Stimulated activated CD4-positive, alpha-beta T cell treated with anti-CD3 and anti-CD28 coated beads, Interleukin-15, amount 100 ng/mL, for 48 hours (primary cell): ENCODE measurements at regions not wholly inside any gene's neighbourhood (a gene's known extent, or its start where the extent isn't known, plus 50 kb on each side); places are given as distances from the start of the nearest gene placed in this dataset.
A peak's percentile ranks its signal among the peaks of the same experiment; 100 is the strongest.
"Not testable (repeated sequence)": the region's sequence is repeated elsewhere in the genome, so short reads cannot be mapped to it uniquely, and the experiment has no call there.

Experiments used
- DNase-seq, 2 donors: peaks; one replicate each; pipeline ENCODE4 v3.0.0-alpha.2; 2020; ENCODE audit warnings: low read depth in 2 of 2

- DNase-seq, result no peak
Measured at GRCh38 chr6:28658475-28659249, 133.0 kb downstream of the GPX5 start.

DNA sequence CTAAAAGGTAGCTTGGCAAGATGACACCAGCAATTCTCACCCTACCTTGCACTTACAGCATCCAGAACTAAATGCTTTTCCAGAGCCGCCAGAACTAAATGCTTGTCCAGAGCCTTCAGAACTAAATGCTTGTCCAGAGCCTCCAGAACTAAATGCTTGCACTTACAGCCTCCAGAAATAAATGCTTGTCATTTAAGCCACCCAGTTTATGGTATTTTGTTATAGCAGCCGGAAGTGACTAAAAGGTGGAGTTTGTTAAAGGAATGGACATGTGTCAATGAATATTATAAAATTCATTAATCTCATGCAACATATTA is 133.5 kb downstream of the GPX5 start:
- no peak for DNase-seq

DNA sequence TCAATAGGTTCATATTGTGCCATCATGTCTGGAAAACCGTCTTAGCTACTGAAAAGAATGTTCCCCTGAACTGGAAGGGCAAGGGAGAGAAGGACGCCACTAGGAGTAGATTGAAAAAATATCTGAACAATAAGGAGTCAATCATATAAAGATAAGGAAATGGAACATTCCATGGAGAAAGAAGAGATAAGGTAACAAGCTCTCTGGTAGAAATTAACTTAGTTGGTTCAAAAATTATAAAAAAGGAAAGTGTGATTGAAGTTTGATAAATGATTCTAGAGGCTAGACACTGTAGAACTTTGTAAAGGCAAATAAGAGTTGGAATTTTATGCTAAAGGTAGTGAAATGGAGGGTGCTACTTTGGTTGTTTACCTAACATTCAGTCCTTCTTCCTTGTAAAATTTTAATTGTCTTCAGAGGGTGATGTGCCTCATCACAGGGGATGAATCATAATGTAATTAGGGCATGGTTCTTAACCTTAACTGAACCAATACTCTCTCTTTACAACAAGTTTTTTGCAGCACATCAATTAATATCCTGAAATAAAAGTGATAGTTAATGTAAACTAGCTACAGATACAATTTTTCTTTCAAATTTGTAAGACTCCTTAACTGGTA is 135.5 kb downstream of the GPX5 start:
- no peak for DNase-seq

DNA sequence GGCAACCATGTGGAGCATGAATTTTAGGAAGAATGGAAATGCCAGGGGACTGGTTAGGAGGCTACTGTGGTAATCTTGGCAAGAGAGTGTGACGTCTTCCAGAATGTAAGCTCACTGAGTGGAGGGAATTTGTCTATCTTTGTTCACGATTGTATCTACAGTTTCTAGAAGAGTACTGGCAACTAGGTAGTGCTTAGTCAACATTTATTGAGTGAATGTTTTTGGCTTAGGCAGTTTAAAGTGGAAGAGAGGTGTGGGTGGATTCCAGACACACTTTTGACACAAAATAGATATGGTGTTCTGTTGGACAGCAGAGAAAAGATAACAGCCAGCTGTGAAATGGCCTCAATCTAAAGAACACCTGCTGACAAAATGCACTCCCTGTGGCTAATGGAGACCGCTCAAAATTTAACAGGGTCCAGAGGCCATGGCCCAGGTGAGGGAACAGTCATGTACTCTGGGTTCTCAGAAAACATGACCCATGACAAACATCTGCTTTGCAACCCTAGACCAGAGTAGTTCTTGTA is 139.3 kb downstream of the GPX5 start:
- no peak for DNase-seq

- DNase-seq, result no peak
Measured at GRCh38 chr6:28673417-28673786, 147.7 kb downstream of the GPX5 start.

GRCh38 chr6:28673787-28674671 is 148.3 kb downstream of the GPX5 start:
- peak; percentile 59 to 71 for DNase-seq

GRCh38 chr6:28675600-28675999 is 149.9 kb downstream of the GPX5 start:
- DNase-seq, result no peak

GRCh38 chr6:28682542-28682941 is 156.9 kb downstream of the GPX5 start:
- no peak for DNase-seq

DNA sequence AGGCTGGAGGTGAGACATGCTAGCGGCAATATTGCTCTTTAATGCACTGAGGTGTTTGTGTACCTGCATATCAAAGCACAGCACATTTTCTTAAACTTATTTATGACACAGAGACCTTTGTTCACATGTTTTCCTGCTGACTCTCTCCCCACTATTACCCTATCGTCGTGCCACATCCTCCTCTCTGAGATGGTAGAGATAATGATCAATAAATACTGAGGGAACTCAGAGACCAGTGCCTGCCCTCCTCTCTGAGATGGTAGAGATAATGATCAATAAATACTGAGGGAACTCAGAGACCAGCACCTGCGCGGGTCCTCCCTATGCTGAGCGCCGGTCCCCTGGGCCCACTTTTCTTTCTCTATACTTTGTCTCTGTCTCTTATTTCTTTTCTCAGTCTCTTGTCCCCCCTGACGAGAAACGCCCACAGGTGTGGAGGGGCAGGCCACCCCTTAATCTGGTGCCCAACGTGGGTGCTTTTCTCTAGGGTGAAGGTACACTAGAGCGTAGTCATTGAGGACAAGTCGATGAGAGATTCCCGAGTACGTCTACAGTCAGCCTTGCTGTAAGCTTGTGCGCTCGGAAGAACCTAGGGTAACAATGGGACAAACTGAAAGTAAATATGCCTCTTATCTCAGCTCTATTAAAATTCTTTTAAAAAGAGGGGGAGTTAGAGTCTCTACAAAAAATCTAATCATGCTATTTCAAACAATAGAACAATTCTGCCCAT is 157.4 kb downstream of the GPX5 start:
- not testable (repeated sequence) for DNase-seq

DNA sequence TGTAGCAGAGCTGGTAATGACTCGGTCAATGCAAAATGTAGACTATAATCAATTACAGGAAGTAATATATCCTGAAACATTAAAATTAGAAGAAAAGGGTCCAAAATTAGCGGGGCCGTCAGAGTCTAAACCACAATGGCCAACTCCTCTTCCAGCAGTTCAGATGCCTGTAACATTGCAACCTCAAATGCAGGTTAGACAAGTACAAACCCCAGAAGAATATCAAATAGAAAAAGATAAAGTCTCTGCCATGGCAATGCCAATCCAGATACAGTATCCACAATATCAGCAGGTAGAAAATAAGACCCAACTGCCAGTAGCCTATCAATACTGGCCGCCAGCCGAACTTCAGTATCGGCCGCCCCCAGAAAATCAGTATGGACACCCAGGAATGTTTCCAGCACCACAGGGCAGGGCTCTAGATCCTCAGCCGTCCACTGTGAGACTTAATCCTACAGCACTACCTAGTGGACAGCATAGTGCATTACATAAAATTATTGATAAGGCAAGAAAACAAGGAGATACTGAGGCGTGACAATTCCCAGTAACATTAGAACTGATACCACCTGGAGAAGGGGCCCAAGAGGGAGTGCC is 158.4 kb downstream of the GPX5 start:
- no peak for DNase-seq

GRCh38 chr6:28685960-28686359 is 160.3 kb downstream of the GPX5 start:
- DNase-seq, result not testable (repeated sequence)

DNA sequence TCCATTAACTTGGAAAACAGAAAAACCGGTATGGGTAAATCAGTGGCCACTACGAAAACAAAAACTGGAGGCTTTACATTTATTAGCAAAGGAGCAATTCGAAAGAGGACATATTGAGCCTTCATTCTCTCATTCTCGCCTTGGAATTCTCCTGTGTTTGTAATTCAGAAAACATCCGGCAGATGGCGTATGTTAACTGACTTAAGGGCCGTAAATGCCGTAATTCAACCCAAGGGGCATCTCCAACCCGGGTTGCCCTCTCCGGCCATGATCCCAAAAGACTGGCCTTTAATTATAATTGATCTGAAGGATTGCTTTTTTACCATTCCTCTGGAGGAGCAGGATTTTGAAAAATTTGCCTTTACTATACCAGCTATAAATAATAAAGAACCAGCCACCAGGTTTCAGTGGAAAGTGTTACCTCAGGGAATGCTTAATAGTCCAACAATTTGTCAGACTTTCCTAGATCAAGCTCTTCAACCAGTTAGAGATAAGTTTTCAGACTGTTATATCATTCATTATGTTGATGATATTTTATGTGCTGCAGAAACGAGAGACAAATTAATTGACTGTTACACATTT is 160.9 kb downstream of the GPX5 start:
- DNase-seq, result peak in 1 of 2 donors; percentile 33

GRCh38 chr6:28687309-28687981 is 161.8 kb downstream of the GPX5 start:
- DNase-seq, result not testable (repeated sequence)

GRCh38 chr6:28691991-28692390 is 166.3 kb downstream of the GPX5 start:
- not testable (repeated sequence) for DNase-seq

DNA sequence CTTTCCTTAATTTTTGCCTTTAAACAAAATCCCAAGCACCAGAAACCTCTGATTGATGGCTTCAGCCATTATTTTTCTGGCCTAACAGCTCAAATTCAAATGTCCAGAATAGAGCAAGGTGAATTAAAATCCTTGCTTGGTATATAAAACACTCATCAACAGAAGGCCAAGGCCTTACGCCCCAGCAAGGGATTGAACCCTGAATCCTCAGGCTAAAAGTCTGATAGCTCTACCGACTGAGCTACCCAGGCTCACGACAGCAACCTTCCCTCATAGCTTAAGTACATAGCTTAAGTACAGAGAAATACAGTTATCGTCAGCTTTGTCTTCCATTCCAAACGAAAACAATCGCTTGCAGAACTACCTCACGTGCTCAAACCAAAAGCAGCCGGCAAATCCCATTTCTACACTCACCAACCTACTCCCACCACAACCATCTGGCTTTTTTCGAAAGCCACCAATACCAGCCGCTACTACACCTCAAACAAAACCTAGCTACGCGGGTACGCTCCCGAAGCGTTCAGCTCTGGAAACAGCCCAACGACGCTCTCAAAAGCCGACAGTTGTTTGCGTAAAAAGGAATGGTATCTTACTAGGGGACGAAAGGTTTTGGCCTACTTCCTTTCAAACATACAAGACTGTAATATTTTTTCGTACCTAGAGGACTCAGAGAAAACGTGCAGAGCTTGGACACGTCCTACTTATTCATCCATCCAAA is 167.5 kb downstream of the GPX5 start:
- DNase-seq, result no peak

DNA sequence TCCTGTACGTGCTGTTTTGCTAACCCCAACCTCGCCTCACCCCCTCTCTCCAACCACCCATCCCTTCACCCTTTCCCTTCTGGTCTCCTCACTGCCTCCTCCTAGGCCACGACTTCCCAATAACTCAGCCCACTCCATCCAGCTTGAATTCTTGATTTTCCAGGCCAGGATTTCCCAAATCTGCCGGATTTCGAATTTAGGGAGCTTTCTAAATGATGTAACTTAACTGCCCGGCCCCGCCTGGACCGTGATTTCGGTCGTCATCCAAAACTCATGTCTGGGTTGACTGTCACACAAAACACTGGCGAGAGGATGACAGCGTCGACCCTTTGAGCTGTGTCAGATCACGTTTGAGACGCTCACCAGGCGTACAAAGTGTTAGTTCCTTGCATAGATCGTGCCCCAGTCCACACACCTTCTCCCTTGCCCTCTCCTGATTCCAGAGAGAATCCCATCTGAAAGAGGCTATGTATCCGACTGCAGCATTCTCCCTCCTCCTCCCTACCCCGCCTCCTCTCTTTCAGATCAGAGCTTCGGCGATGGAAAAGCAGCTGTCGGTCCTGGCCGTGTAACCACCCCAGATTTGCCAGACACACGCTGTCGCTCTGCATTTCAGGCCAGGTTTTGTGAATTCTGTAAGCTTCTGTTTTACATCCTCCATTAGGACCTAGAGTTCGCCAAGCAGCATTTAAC is 168.2 kb downstream of the GPX5 start:
- DNase-seq, result no peak

DNA sequence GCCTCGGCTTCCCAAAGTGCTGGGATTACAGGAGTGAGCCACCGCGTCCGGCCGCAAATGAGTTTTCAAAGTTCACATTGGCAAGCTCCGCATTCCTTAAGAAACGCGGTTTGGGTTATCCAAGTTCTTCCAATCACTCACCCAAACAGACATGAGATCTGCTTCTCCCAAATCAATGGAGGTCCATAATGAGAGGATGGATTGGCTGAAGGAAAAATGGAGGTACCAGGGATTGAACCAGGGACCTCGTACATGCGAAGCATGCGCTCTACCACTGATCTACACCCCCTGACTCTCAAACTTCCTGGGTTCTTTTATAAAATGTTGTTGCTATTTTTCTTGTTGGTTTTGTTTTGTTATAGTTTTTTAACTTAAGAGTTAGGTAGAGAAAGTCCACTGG is 170.0 kb downstream of the GPX5 start:
- DNase-seq, result no peak

GRCh38 chr6:28696167-28696566 is 170.5 kb downstream of the GPX5 start:
- no peak for DNase-seq

GRCh38 chr6:28696682-28697081 is 171.0 kb downstream of the GPX5 start:
- no peak for DNase-seq
